ENCODE measurements at regions not wholly inside any gene's neighbourhood (a gene's known extent, or its start where the extent isn't known, plus 50 kb on each side); places are given as distances from the start of the nearest gene placed in this dataset.
A peak's percentile ranks its signal among the peaks of the same experiment; 100 is the strongest.

DNA sequence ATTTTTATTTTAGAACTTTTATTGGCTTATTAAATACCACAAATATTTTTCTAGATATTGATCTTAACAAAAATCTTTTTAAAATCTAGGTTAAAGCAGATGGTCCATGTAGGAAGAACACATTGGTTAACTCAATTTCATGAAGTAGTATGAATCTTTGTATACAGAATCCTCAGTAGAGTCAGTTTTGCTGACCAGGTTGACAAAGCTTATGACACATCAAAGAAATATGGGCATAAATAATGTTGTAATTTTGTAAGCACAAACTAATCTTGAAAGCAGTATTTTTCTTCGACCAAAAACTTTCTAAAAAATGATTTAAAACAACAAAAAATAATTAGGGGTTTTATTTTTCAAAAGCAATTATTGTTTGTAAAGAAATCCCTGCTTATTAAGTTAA, 479.3 kb upstream of the PCDH10 start:
- intact Hi-C loops (cut with micrococcal nuclease) = no loop called here
- Histone ChIP-seq H2AFZ (ENCODE audit: low read depth, low read length, poor library complexity, severe bottlenecking) (peak overlapping the region; percentile 40), H3K9me2 (ENCODE audit: insufficient read depth) (0 out of 2 replicates have a peak, but pooled peaks cover 3% of the 10 kb centered on the region), H3K9me3 (ENCODE audit: control insufficient read depth in 1 of 2, insufficient read depth in 1 of 2, low read depth in 1 of 2, low read length in 2 of 2) (no peaks in the 10 kb centered on the region), H3K4me1 (ENCODE audit: control insufficient read depth in 1 of 2, insufficient read depth in 2 of 2, low read length in 2 of 2) (no peaks in the 10 kb centered on the region), H3K9ac (ENCODE audit: low read length) (no peak overlapping the region), H4K20me1 (ENCODE audit: insufficient read depth) (no peaks in the 10 kb centered on the region), H3K4me3 (replicated peaks in 1 of 2; ENCODE audit: low read depth in 1 of 2, low read length in 2 of 2) (no peak overlapping the region), H3K4me2 (ENCODE audit: low read length) (no peak overlapping the region), H3K79me2 (ENCODE audit: insufficient read depth, low read length) (no peaks in the 10 kb centered on the region), H3K27me3 (ENCODE audit: insufficient read depth, low read length) (no peaks in the 10 kb centered on the region), H3K27ac (ENCODE audit: low read depth, low read length) (no peak overlapping the region), H3K36me3 (ENCODE audit: control insufficient read depth in 1 of 2, insufficient read depth in 2 of 2, low read length in 2 of 2) (no peaks in the 10 kb centered on the region; a peak in 1 of 4 replicates)
- ChIA-PET POLR2A (no interaction called here), RAD21 (ENCODE audit: low non-redundant PET in 1 of 2, low total read pairs in 2 of 2, uncharacterized antibody in 2 of 2, unreplicated experiment in 2 of 2) (no interaction called here), CTCF (no interaction called here)
- BruUV-seq (replicated peaks) = no TSS peak
- DNase-seq (ENCODE audit: low read depth, low spot score) (no peak), ATAC-seq (no peak)
- no peak for TF ChIP-seq EGR1 (IDR thresholded peaks at IDR 0.05; ENCODE audit: low read depth)
- TF ChIP-seq EZH2 (IDR thresholded peaks at IDR 0.05) = no peak
- no peak for TF ChIP-seq SRF (IDR thresholded peaks at IDR 0.05; ENCODE audit: low read depth)
- TF ChIP-seq POLR2AphosphoS5 (IDR thresholded peaks at IDR 0.05; ENCODE audit: low read depth, low read length) = no peak
- TF ChIP-seq ELF1 (IDR thresholded peaks at IDR 0.05; ENCODE audit: borderline replicate concordance, low read depth) = no peak
- no peak for TF ChIP-seq TCF7L2 (IDR thresholded peaks at IDR 0.05; ENCODE audit: borderline replicate concordance, extremely low read depth, insufficient read depth, insufficient read length)
- TF ChIP-seq, protein P1, sequence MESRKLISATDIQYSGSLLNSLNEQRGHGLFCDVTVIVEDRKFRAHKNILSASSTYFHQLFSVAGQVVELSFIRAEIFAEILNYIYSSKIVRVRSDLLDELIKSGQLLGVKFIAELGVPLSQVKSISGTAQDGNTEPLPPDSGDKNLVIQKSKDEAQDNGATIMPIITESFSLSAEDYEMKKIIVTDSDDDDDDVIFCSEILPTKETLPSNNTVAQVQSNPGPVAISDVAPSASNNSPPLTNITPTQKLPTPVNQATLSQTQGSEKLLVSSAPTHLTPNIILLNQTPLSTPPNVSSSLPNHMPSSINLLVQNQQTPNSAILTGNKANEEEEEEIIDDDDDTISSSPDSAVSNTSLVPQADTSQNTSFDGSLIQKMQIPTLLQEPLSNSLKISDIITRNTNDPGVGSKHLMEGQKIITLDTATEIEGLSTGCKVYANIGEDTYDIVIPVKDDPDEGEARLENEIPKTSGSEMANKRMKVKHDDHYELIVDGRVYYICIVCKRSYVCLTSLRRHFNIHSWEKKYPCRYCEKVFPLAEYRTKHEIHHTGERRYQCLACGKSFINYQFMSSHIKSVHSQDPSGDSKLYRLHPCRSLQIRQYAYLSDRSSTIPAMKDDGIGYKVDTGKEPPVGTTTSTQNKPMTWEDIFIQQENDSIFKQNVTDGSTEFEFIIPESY (IDR thresholded peaks at IDR 0.05; ENCODE audit: extremely low read depth, insufficient replicate concordance, low read length) = no peak
- no peak for TF ChIP-seq ZNF274 (IDR thresholded peaks at IDR 0.05; ENCODE audit: low read depth, low read length)
- no peak for TF ChIP-seq JUND (IDR thresholded peaks at IDR 0.05)
- no peak for TF ChIP-seq CEBPB (IDR thresholded peaks at IDR 0.05; ENCODE audit: low read depth)
- TF ChIP-seq YY1 (IDR thresholded peaks at IDR 0.05; ENCODE audit: extremely low read depth, insufficient replicate concordance, low read depth, low read length) = no peak
- TF ChIP-seq SP1 (IDR thresholded peaks at IDR 0.05; ENCODE audit: low read depth) = no peak
- no peak for TF ChIP-seq FOSL1 (IDR thresholded peaks at IDR 0.05; ENCODE audit: low read depth)
- TF ChIP-seq SIN3A (IDR thresholded peaks at IDR 0.05; ENCODE audit: low read depth) = no peak
- no peak for TF ChIP-seq RAD21 (IDR thresholded peaks at IDR 0.05; ENCODE audit: low read depth)
- TF ChIP-seq ZFX (IDR thresholded peaks at IDR 0.05) = no peak
- TF ChIP-seq, protein P2, sequence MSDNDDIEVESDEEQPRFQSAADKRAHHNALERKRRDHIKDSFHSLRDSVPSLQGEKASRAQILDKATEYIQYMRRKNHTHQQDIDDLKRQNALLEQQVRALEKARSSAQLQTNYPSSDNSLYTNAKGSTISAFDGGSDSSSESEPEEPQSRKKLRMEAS (IDR thresholded peaks at IDR 0.05) = no peak
